Choroid plexus epithelial cell (primary cell): ENCODE measurements at regions not wholly inside any gene's neighbourhood (a gene's known extent, or its start where the extent isn't known, plus 50 kb on each side); places are given as distances from the start of the nearest gene placed in this dataset.

Experiments used
- DNase-seq: peaks from one replicate; pipeline ENCODE4 v3.0.0-alpha.2; 2010; ENCODE audit warnings: low read depth
- H3K4me3 ChIP-seq: 2 replicates; pipeline ENCODE4 v1.5.1; 2011; ENCODE audit warnings: low read depth, mild to moderate bottlenecking, control low read depth, low read length, moderate library complexity
- CTCF ChIP-seq: conservative IDR thresholded peaks from 2 replicates; pipeline ENCODE4 v1.5.1; 2011; ENCODE audit warnings: low read depth, mild to moderate bottlenecking, control low read depth, inconsistent platforms, low read length, moderate library complexity

- no peak for TF ChIP-seq CTCF
- H3K4me3 ChIP-seq, result no peak overlapping the region
- no peak for DNase-seq
Observed at GRCh38 chr18:30234755-30235154, 807.8 kb downstream of the DSC3 start.

GRCh38 chr18:30211112-30211511 is 831.4 kb downstream of the DSC3 start:
- no peak for DNase-seq
- no peak for TF ChIP-seq CTCF
- H3K4me3 ChIP-seq, result no peak overlapping the region

GRCh38 chr18:30208546-30208945 is 834.0 kb downstream of the DSC3 start:
- DNase-seq, result no peak
- no peak for TF ChIP-seq CTCF
- no peak overlapping the region for H3K4me3 ChIP-seq

DNA sequence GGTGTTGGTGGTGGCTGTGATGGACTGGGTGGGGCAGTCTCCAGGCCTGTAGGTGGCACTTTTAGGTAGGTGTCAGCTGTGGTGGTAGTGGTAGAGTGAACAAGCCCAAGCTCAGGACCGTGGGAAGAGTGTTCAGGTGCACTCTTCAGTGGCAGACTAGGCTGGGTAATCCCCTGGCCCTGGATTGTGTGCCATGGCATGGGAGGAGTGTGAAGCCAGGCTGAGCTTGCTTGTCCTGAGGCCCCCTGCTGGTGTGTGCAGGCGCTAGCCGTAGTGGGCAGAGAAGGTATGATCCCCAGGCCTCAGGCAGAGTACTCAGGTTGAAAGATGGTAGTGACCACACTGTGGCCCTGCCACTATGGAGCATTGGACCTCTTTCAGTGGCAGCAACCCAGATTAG is 850.3 kb downstream of the DSC3 start:
- no peak for TF ChIP-seq CTCF
- no peak overlapping the region for H3K4me3 ChIP-seq
- no peak for DNase-seq

DNA sequence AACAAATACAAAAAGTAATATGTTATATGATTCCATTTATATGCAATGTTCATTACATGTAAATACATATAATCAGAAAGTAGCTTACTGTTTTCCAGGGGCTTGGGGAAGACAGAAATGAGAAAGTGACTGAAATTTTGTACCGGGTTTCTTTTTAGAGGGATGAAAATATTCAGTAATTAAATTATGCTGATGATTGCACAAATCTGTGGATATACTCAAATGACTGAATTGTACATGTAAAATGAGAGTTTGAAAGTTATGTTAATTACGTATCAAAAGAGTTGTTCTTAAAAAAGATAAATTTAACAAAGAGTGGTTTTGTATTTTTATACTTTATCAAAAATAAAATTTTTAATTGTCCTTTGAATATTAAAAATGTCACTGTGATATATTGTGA is 856.3 kb downstream of the DSC3 start:
- H3K4me3 ChIP-seq, result no peak overlapping the region
- no peak for TF ChIP-seq CTCF
- no peak for DNase-seq

- TF ChIP-seq CTCF, result no peak
- no peak overlapping the region for H3K4me3 ChIP-seq
- DNase-seq, result peak; percentile 18
Observed at GRCh38 chr18:30177056-30177455, 865.5 kb downstream of the DSC3 start.

- H3K4me3 ChIP-seq, result no peak overlapping the region
- DNase-seq, result no peak
- no peak for TF ChIP-seq CTCF
Observed at GRCh38 chr18:30175621-30176225, 866.8 kb downstream of the DSC3 start.
